ENCODE measurements at regions not wholly inside any gene's neighbourhood (a gene's known extent, or its start where the extent isn't known, plus 50 kb on each side); places are given as distances from the start of the nearest gene placed in this dataset.

DNA sequence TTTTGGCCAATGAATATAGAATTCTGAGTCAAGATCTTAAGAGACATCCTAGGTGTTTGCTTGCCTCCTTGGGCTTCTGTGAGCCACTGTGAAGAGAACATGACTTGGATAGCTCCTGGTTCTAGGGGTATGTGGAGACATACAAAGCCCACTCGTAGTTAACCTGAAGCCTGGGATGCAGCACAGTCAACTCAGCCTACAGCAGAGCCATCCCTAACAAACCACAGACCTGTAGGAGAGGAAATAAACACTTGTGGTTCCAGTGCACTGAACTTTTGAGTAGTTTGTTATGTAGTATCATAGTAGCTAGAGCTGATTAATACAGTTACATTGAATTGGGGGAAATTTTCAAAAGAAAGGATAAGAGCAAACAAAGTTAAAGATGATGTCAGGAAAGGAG, 474.4 kb upstream of the HSF2 start:
- TF ChIP-seq POLR2AphosphoS5 (IDR thresholded peaks at IDR 0.05; ENCODE audit: low read depth, low read length) (no peak), TAF1 (IDR thresholded peaks at IDR 0.05; ENCODE audit: low read depth, low read length) (no peak), POLR2A (IDR thresholded peaks at IDR 0.05; ENCODE audit: low read depth, low read length) (no peak)
